ENCODE measurements at regions not wholly inside any gene's neighbourhood (a gene's known extent, or its start where the extent isn't known, plus 50 kb on each side); places are given as distances from the start of the nearest gene placed in this dataset.

- Histone ChIP-seq H3K4me1 (replicated peaks in 1 of 2; ENCODE audit: control insufficient read depth in 2 of 2, insufficient read depth in 2 of 2, low read length in 2 of 2) (no peaks in the 10 kb centered on the region), H3K79me2 (ENCODE audit: control insufficient read depth, insufficient read depth, low read length) (no peaks in the 10 kb centered on the region), H3K9me1 (ENCODE audit: control insufficient read depth, insufficient read depth, low read length) (no peaks in the 10 kb centered on the region), H3K9ac (ENCODE audit: insufficient read depth in 1 of 2, low read depth in 2 of 2, low read length in 2 of 2) (no peak overlapping the region), H3K4me3 (no peak overlapping the region), H3K36me3 (ENCODE audit: control insufficient read depth, insufficient read depth, low read length) (no peaks in the 10 kb centered on the region), H4K20me1 (replicated peaks; ENCODE audit: control insufficient read depth, insufficient read depth, low read length) (no peaks in the 10 kb centered on the region), H2AFZ (ENCODE audit: low read depth, low read length) (no peak overlapping the region), H3K27me3 (ENCODE audit: control insufficient read depth in 2 of 2, insufficient read depth in 2 of 2, low read length in 2 of 2) (no peaks in the 10 kb centered on the region), H3K9me3 (replicated peaks; ENCODE audit: control insufficient read depth, insufficient read depth, low read depth, low read length) (no peaks in the 10 kb centered on the region), H3K4me2 (ENCODE audit: insufficient read depth, low read length) (no peak overlapping the region), H3K27ac (ENCODE audit: extremely low read depth, low read depth, low read length) (no peak overlapping the region)
- in situ Hi-C loops (cut with MboI) (no loop called here), intact Hi-C loops (cut with micrococcal nuclease) (no loop called here)
- ChIA-PET CTCF (ENCODE audit: low intra/inter-chr PET ratio) (no interaction called here), POLR2A (no interaction called here)
- 0% methylated on average over 1 of the region's 2 CpGs for WGBS (ENCODE audit: insufficient coverage, low coverage, missing lambda C conversion rate)
- ATAC-seq = no peak
- no peak for FAIRE-seq
- TF ChIP-seq E4F1 (CRISPR knock-in tag; IDR thresholded peaks at IDR 0.05; ENCODE audit: borderline replicate concordance) (no peak), ZNF354B (CRISPR knock-in tag; IDR thresholded peaks at IDR 0.05) (no peak)
- BruUV-seq (replicated peaks) = no TSS peak
- DNase-seq (ENCODE audit: extremely low read depth in 1 of 4, low spot score in 3 of 4) = no peak
These were observed 231.2 kb upstream of the LRTM1 start for GRCh38 chr3:55159016-55159415.

- Histone ChIP-seq H3K4me3 (no peak overlapping the region), H3K27ac (ENCODE audit: extremely low read depth, low read depth, low read length) (no peak overlapping the region), H3K4me1 (replicated peaks in 1 of 2; ENCODE audit: control insufficient read depth in 2 of 2, insufficient read depth in 2 of 2, low read length in 2 of 2) (no peaks in the 10 kb centered on the region), H3K9me3 (replicated peaks; ENCODE audit: control insufficient read depth, insufficient read depth, low read depth, low read length) (no peaks in the 10 kb centered on the region), H3K9ac (ENCODE audit: insufficient read depth in 1 of 2, low read depth in 2 of 2, low read length in 2 of 2) (no peak overlapping the region), H4K20me1 (replicated peaks; ENCODE audit: control insufficient read depth, insufficient read depth, low read length) (no peaks in the 10 kb centered on the region), H3K27me3 (ENCODE audit: control insufficient read depth in 2 of 2, insufficient read depth in 2 of 2, low read length in 2 of 2) (no peaks in the 10 kb centered on the region), H2AFZ (ENCODE audit: low read depth, low read length) (no peak overlapping the region), H3K4me2 (ENCODE audit: insufficient read depth, low read length) (no peak overlapping the region), H3K79me2 (ENCODE audit: control insufficient read depth, insufficient read depth, low read length) (no peaks in the 10 kb centered on the region), H3K9me1 (ENCODE audit: control insufficient read depth, insufficient read depth, low read length) (no peaks in the 10 kb centered on the region), H3K36me3 (ENCODE audit: control insufficient read depth, insufficient read depth, low read length) (no peaks in the 10 kb centered on the region)
- FAIRE-seq = no peak
- no peak for DNase-seq (ENCODE audit: extremely low read depth in 1 of 4, low spot score in 3 of 4)
- ChIA-PET CTCF (ENCODE audit: low intra/inter-chr PET ratio) (no interaction called here), POLR2A (no interaction called here)
- in situ Hi-C loops (cut with MboI) = no loop called here
- BruUV-seq (replicated peaks) = no TSS peak
- intact Hi-C loops (cut with micrococcal nuclease) = no loop called here
- ATAC-seq = no peak
- WGBS (ENCODE audit: insufficient coverage, low coverage, missing lambda C conversion rate) = 0% methylated on average over 2 of the region's 3 CpGs
- TF ChIP-seq CREB3L1 (IDR thresholded peaks at IDR 0.05; ENCODE audit: borderline replicate concordance, low read depth) = no peak
- no peak for TF ChIP-seq ILF3 (IDR thresholded peaks at IDR 0.05; ENCODE audit: borderline replicate concordance)
These were observed 230.5 kb upstream of the LRTM1 start for GRCh38 chr3:55158345-55158744.
